MM.1S (cell line): ENCODE measurements at regions not wholly inside any gene's neighbourhood (a gene's known extent, or its start where the extent isn't known, plus 50 kb on each side); places are given as distances from the start of the nearest gene placed in this dataset.

Experiments
- CTCF ChIP-seq: fragments of 300-600 bp; sonication (generic); IDR thresholded peaks from 2 replicates; pipeline ENCODE4 v1.5.1; 2016; ENCODE audit warnings: antibody characterized with exemption, low read length, mixed read lengths
- EZH2 ChIP-seq: fragments of 300-600 bp; sonication (generic); optimal IDR thresholded peaks from 2 replicates; pipeline ENCODE3; 2017; ENCODE audit warnings: low read depth, mild to moderate bottlenecking, antibody characterized with exemption, low read length, mixed read lengths

- TF ChIP-seq CTCF (no peak), EZH2 (no peak)
Measured at GRCh38 chr1:191358724-191359123, 799.5 kb upstream of the RGS18 start.
